H1 (cell line): ENCODE measurements at regions not wholly inside any gene's neighbourhood (a gene's known extent, or its start where the extent isn't known, plus 50 kb on each side); places are given as distances from the start of the nearest gene placed in this dataset.

Source experiments
- BRCA1 ChIP-seq: IDR thresholded peaks from 2 replicates; pipeline ENCODE4 v1.6.1; 2012; ENCODE audit warnings: low read depth, low read length, improper control_type of control experiment
- CEBPB ChIP-seq: IDR thresholded peaks from 2 replicates; pipeline ENCODE4 v1.6.1; 2012; ENCODE audit warnings: low read depth, low read length

GRCh38 chr13:82751206-82751605 is 1131.1 kb downstream of the SLITRK1 start (continued):
- TF ChIP-seq BRCA1, result no peak
- no peak for TF ChIP-seq CEBPB
